NCI-H69 (cell line): ENCODE measurements at regions not wholly inside any gene's neighbourhood (a gene's known extent, or its start where the extent isn't known, plus 50 kb on each side); places are given as distances from the start of the nearest gene placed in this dataset.
A peak's percentile ranks its signal among the peaks of the same experiment; 100 is the strongest.

Source experiments
- DNase-seq: peaks from one replicate; lab custom pipeline; 2025; lab: John Stamatoyannopoulos, UW

- no peak for DNase-seq
Measured at GRCh38 chr12:89919241-89919906, 210.7 kb upstream of the ATP2B1 start.

DNA sequence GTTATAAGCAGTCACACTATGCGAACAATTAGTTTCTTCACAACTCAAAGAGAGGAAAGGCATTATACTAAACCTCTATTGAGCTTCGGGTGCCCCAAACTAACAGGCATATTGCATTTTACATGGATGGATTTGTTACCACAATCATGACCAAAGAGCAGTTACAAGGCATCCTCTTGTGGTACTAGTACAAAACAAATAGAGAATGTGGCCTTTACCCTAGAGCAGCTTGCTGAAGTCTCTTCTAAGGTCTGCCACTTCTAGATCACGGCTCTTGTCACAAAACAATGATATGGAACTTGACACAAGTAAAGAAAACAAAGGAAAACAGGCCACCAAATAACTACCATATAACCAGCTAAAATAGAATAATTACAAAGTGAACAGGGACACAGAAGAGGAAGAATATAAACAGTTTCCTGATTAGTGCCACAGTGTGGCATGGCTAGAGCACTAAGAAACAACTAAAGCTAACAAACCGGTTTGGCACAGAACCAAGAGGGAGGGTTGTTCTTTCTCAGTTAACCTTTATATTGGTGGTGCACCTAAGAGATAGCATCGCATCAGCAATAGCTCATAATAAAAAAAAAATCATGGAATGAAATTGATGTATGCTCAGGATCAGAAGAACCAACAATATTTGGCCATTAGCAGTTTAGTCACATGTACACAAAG is 209.7 kb upstream of the ATP2B1 start:
- DNase-seq, result peak; percentile 78

DNA sequence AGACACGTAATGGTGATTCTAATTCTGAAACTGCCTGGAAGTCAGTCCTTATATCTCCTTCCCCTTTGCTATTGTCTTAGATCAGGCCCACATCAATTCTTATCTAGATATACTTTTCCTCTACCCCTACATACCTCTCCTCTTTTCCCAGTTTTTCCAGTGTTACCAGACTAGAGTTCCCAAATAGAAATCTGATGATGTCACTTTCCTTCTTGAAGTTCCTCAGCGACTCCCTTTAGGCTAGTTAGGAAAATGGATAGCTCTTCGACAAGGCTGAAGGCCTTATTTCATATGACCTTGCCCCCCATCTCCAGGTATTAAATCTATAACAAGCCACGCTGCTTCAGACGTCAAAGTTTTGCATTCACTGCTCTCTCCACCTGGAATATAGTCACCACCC is 201.1 kb upstream of the ATP2B1 start:
- no peak for DNase-seq

- no peak for DNase-seq
Measured at GRCh38 chr12:89907659-89908058, 199.0 kb upstream of the ATP2B1 start.

- DNase-seq, result no peak
Measured at GRCh38 chr12:89906824-89907223, 198.2 kb upstream of the ATP2B1 start.

GRCh38 chr12:89906178-89906577 is 197.5 kb upstream of the ATP2B1 start:
- no peak for DNase-seq

DNA sequence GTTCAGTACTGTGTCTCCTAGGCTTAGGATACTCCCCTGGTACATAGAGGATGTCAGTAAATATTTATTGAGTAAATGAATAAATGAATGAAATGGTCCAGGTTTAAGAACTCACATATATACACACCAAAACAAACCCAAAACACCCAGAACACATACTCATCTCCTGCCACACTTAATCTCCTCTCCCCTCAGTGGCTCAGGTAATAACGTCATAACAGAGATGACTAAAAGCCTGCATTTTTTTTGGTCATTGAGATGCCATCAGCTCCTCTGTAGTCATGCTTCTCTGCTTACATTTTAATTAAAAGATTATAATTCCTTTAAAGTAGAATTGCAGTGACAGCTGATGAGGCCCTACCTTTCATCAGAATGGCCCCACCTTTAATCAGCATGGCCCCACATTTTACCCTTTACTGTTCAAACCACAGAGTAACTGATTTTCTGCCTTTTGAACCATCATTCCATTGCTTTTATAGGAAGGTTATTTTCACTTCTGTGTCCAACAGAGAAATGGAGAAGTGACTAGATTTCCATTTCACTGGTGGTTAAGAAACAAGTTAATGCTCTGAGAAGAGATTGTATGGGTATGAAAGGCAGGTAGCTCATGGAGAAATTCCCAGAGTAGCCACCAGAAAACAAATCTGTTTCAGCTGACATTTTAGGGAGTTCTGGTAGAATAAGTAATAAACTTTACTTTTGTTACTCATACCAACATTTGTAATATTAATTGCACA is 193.4 kb upstream of the ATP2B1 start:
- no peak for DNase-seq

GRCh38 chr12:89901319-89901718 is 192.7 kb upstream of the ATP2B1 start:
- no peak for DNase-seq

DNA sequence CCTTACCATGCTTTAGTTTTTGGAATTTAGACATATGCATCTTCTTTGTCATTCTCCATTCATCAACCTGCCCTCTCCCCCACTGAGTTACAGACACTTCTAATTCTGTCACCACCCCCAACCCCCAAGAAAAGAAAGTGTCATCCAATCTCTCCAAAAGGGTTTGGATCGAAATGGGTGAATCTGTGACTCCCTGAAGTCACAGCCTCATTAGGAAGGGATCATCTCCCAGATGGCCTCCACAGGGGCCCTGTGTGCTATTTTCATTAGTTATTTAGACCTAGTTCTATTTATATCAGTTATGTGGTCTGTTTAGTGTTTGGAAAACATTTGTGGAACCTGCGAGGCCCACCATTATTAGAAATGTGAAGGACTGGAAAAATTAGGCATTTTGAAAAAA is 191.0 kb upstream of the ATP2B1 start:
- no peak for DNase-seq

DNA sequence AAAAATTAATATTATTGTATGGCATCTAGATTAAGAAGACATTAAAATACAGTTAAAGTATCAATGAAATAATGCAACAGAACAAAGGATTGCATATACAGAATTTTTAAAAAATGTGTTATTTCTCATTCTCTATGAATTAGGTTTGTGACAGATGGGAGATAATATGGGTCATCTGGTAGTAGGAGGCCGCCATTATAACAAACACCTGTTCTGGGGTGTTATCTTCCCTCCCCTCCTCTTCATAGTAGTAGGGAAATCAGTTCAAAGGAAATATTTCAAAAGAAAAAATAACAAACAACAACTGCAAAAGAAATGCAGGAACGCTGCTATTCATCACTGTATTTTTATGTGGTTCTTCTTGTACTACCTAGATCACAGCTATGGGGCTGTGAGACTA is 187.0 kb upstream of the ATP2B1 start:
- DNase-seq, result no peak

DNA sequence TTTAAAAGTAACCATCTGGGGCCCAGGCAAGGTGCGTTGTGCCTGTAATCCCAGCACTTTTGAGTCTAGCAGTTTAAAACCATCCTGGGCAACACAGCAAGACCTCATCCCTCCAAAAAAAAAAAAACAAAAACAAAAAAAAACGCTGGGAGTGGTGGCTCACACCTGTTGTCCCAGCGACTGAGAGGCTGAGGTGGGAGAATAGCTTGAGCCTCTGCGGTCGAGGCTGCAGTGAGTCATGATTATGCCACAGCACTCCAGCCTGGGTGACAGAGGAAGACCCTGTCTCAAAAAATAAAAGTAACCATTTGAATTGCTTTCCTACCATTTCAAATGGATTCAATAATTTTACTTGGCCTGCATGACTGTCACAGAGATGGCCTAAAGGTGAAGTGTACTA is 186.5 kb upstream of the ATP2B1 start:
- no peak for DNase-seq

DNA sequence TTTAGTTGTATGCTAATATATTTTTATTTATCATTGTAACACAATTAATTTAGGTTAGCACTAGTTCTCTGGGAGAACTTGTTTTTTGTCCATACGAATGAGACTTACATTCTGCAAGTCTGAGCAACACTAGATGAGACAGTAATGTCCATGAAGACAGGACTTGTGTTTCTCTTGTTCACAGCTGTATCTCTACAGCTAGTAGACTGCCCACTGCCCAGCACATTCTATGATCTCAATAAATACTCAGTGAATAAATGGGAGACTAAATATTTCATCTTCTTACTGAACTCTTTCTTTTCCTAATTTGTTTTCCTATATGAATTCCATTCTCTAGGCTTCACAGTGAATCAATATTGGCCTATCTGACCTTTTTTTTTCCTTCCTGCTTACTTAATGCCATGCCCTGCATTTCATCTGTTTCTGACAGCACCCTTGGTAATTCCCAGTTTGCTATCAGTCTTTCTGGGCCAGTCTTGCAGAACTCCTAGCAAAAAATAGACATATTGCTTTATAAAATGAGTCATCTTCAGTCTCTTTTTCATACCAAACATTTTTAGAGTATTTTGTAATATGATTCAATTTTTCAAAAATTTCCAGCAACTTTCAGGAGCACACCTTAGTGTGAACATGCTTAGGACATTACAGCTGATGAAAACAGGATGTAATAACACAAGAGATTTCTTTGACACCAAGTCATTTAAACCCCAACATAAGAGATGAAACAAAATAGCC is 185.5 kb upstream of the ATP2B1 start:
- DNase-seq, result peak; percentile 14

DNA sequence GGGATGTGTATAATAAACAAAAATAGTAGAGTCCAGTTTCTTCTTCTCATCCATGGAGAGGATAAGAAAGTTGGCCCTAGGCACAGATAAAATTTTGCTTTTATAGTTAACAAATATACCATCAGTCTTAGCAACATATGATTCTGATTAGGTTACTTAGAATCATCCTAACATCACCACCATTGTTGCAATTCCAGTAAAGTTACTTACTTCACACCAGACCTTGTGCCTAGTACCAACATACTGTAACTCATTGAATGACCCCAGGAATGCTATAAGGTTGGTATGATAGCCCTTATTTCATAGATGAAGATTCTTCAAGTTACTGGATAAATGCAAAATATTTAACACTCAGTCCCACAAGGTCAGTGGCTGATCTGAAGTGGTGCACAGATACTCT is 183.8 kb upstream of the ATP2B1 start:
- DNase-seq, result no peak

DNA sequence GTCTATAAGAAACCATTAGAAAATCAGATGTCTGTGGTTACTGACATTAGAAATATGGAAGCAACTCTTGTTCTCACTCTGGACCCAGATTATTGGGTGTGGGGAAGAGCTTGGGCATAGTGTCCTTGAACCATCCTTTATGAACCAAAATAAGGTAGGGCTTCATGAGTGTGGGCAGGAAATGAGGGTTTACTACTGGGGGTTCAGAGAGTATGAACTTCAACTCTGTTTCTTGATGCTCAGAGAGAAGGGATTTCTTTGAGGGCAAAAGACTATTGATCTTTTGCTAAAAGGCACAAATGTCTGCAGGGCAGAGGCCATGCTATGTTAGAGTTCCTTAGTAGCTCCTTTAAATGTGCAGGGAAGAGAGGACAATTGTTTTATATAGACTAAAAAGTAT is 183.3 kb upstream of the ATP2B1 start:
- DNase-seq, result no peak

GRCh38 chr12:89890161-89890560 is 181.5 kb upstream of the ATP2B1 start:
- no peak for DNase-seq

DNA sequence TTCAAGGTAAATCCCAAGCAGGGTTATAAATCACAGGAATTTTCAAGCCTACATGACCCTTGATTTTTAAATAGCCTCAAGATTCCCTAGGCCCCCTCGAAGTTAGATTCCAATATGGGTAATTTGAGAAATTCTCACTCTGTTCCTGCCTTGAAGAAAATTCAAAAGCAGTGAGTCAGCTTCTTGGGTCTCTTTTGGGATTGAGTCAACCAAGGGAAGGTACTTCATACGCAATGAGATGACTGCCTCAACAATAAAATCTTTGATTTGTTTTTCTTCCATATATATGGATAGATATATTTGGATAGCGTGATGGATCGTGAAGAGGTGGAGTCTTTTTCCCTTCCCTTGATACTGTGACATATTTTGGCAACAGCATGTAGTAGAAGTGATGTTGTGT is 180.4 kb upstream of the ATP2B1 start:
- DNase-seq, result no peak

DNA sequence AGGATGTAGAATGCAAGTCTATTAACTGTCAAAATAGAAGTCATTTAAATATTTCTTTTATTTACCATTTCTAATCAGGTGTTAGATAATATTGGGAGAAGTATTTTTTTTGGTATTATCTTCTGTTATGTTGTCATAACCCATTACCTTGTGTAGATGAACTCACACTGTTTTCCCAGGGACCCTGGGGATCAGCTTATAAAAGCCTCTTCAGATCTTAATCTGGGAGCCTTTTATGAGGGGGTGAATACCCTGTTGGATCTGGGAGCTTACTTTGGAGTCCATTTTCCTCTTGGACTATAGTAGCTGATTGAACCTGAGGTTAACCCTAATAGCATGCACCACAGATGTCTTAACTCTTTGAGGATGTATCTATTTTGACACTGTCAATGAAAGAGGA is 176.3 kb upstream of the ATP2B1 start:
- DNase-seq, result peak; percentile 93

DNA sequence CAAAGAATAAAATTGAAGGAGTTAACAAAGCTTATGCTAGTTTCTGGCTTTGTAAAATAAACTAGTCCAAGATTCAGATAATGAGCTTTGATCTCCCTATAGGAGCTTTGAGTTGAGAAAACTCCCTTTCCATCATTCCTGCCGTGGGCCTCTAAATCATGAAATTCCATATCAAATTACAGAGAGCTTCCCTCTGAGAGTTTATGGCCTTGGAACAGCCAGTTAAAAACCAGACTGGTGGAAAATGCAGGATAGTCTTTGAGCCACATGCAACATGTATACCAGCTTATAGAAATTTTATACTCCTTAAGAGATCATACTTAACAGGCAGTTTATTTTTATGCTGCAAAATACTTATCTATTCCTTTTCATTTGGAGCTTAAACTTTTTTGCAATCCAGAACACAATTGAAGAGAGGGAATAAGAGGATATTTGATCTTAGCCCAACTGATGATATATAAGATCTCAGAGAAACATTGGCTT is 175.8 kb upstream of the ATP2B1 start:
- peak; percentile 94 for DNase-seq

GRCh38 chr12:89883630-89884389 is 175.2 kb upstream of the ATP2B1 start:
- peak; percentile 98 for DNase-seq

DNA sequence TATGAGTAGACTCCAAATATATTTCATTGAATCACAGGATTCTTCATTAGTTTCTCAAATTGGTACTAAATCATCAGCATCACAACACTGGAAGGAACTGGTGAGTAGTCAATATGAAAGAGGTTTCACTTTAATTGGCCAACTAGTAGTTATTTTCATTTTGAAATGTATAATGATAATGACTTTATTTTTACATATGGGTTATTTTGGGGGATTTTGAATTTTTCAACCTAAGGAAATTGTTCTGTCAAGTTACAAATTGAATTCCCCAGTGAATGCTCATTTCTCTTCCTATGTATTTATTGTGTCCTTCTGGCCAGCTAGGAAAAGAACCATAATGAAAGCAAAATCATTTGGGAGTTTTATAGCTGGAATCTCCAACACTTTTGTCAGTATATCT is 174.2 kb upstream of the ATP2B1 start:
- DNase-seq, result peak; percentile 37

GRCh38 chr12:89882050-89882449 is 173.4 kb upstream of the ATP2B1 start:
- DNase-seq, result peak; percentile 34
